Panc1 (cell line): ENCODE measurements at regions not wholly inside any gene's neighbourhood (a gene's known extent, or its start where the extent isn't known, plus 50 kb on each side); places are given as distances from the start of the nearest gene placed in this dataset.

ENCODE experiments used
- ATAC-seq: fragments of 200-7000 bp; cut with Tn5 transposase; 2 replicates; pipeline ENCODE4 v1.9.1; 2020; ENCODE audit warnings: mild to moderate bottlenecking, moderate library complexity
- BruUV-seq: library from RNA; stranded (reverse); fragments of 400-500 nt; replicated peaks from 2 replicates; lab custom pipeline; 2021; lab: Mats Ljungman, UMichigan
- CTCF ChIA-PET: fragments of 300-600 bp; sonication (Branson Sonifier 250); formaldehyde crosslinking; loops from one replicate; lab custom pipeline; 2022; ENCODE audit warnings: antibody characterized with exemption; lab: Charles Lee
- POLR2A ChIA-PET: fragments of 300-600 bp; sonication (Branson Sonifier 250); formaldehyde crosslinking; loops from one replicate; lab custom pipeline; 2022; ENCODE audit warnings: antibody characterized with exemption; lab: Charles Lee
- DNase-seq: peaks from one replicate; pipeline ENCODE4 v3.0.0-alpha.2; 2010; ENCODE audit warnings: low read depth, low spot score
- H3K27ac ChIP-seq: 2 replicates; pipeline ENCODE4 v1.5.1; 2011; ENCODE audit warnings: mild to moderate bottlenecking, low read length, inconsistent platforms
- H3K27me3 ChIP-seq: fragments of 200-500 bp; sonication (Bioruptor generic); 2 replicates; pipeline ENCODE4 v1.6.0; 2014; ENCODE audit warnings: low read length, inconsistent platforms; ENCODE audit not compliant: control insufficient read depth, insufficient read depth
- H3K36me3 ChIP-seq: fragments of 200-500 bp; sonication (Bioruptor generic); 2 replicates; pipeline ENCODE4 v1.5.1; 2014; ENCODE audit warnings: inconsistent platforms, mild to moderate bottlenecking, low read length, moderate library complexity; ENCODE audit not compliant: control insufficient read depth, insufficient read depth
- H3K4me1 ChIP-seq: 2 replicates; pipeline ENCODE4 v1.5.1; 2011; ENCODE audit warnings: inconsistent platforms, mild to moderate bottlenecking, low read length, moderate library complexity; ENCODE audit not compliant: control insufficient read depth, insufficient read depth
- H3K4me3 ChIP-seq, 2 experiments: 2 replicates each; pipeline ENCODE4 v1.5.1; 2011 to 2012; ENCODE audit warnings: low read depth in 2 of 2, low read length in 2 of 2, mild to moderate bottlenecking in 2 of 2, inconsistent platforms in 1 of 2, moderate library complexity in 1 of 2
- H3K9me3 ChIP-seq: fragments of 200-500 bp; sonication (Bioruptor generic); 2 replicates; pipeline ENCODE4 v1.5.1; 2014; ENCODE audit warnings: low read depth, mild to moderate bottlenecking, inconsistent platforms, low read length, moderate library complexity; ENCODE audit not compliant: control insufficient read depth, insufficient read depth
- POLR2AphosphoS5 ChIP-seq: IDR thresholded peaks from 2 replicates; pipeline ENCODE4 v1.6.1; 2012; ENCODE audit warnings: mild to moderate bottlenecking, low read depth, low read length, moderate library complexity
- SIN3A ChIP-seq: IDR thresholded peaks from 2 replicates; pipeline ENCODE4 v1.6.1; 2012; ENCODE audit warnings: low read depth, mild to moderate bottlenecking, low read length, moderate library complexity, borderline replicate concordance; ENCODE audit not compliant: insufficient read depth
- TCF7L2 ChIP-seq: IDR thresholded peaks from 2 replicates; pipeline ENCODE4 v1.6.1; 2011; ENCODE audit warnings: mild to moderate bottlenecking, low read depth, low read length, inconsistent platforms
- in situ Hi-C: cut with HindIII; loops from 2 replicates; pipeline ENCODE4 v1.10.0; 2016; ENCODE audit warnings: low sequenced_read_pairs, low pct_unique_long_range_greater_than_20kb
- intact Hi-C: fragments of 100-400 bp; cut with micrococcal nuclease; formaldehyde crosslinking; loops from one replicate; pipeline ENCODE4 v1.10.0; 2022; ENCODE audit not compliant: unreplicated experiment
- TF ChIP-seq, protein P1 (sequence below), 2 experiments: IDR thresholded peaks; 2 replicates each; pipeline ENCODE4 v1.6.1; 2011 to 2012; ENCODE audit warnings: low read depth in 2 of 2, control low read depth in 1 of 2, low read length in 1 of 2, mild to moderate bottlenecking in 1 of 2, moderate library complexity in 1 of 2; ENCODE audit not compliant: insufficient read depth in 1 of 2
- TF ChIP-seq, protein P2 (sequence below): fragments of 450-650 bp; IDR thresholded peaks from 2 replicates; pipeline ENCODE4 v1.5.1; 2017; ENCODE audit warnings: mild to moderate bottlenecking

- in situ Hi-C loops (no loop called here), intact Hi-C loops (loop anchor here (5.0 kb wide), 1 partner anchor 517 kb away; no protein-coding TSS in a partner anchor)
- ATAC-seq (no peak), DNase-seq (no peak)
- no peaks in the 10 kb centered on the region for H3K9me3 ChIP-seq
- H3K27ac ChIP-seq, result no peak overlapping the region
- no peak for TF ChIP-seq POLR2AphosphoS5
- TF ChIP-seq, protein P1, sequence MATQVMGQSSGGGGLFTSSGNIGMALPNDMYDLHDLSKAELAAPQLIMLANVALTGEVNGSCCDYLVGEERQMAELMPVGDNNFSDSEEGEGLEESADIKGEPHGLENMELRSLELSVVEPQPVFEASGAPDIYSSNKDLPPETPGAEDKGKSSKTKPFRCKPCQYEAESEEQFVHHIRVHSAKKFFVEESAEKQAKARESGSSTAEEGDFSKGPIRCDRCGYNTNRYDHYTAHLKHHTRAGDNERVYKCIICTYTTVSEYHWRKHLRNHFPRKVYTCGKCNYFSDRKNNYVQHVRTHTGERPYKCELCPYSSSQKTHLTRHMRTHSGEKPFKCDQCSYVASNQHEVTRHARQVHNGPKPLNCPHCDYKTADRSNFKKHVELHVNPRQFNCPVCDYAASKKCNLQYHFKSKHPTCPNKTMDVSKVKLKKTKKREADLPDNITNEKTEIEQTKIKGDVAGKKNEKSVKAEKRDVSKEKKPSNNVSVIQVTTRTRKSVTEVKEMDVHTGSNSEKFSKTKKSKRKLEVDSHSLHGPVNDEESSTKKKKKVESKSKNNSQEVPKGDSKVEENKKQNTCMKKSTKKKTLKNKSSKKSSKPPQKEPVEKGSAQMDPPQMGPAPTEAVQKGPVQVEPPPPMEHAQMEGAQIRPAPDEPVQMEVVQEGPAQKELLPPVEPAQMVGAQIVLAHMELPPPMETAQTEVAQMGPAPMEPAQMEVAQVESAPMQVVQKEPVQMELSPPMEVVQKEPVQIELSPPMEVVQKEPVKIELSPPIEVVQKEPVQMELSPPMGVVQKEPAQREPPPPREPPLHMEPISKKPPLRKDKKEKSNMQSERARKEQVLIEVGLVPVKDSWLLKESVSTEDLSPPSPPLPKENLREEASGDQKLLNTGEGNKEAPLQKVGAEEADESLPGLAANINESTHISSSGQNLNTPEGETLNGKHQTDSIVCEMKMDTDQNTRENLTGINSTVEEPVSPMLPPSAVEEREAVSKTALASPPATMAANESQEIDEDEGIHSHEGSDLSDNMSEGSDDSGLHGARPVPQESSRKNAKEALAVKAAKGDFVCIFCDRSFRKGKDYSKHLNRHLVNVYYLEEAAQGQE (IDR thresholded peaks at IDR 0.05; ENCODE audit: insufficient read depth in 1 of 2, low read depth in 2 of 2, low read length in 1 of 2), result no peak
- no peak for TF ChIP-seq TCF7L2
- TF ChIP-seq, protein P2, sequence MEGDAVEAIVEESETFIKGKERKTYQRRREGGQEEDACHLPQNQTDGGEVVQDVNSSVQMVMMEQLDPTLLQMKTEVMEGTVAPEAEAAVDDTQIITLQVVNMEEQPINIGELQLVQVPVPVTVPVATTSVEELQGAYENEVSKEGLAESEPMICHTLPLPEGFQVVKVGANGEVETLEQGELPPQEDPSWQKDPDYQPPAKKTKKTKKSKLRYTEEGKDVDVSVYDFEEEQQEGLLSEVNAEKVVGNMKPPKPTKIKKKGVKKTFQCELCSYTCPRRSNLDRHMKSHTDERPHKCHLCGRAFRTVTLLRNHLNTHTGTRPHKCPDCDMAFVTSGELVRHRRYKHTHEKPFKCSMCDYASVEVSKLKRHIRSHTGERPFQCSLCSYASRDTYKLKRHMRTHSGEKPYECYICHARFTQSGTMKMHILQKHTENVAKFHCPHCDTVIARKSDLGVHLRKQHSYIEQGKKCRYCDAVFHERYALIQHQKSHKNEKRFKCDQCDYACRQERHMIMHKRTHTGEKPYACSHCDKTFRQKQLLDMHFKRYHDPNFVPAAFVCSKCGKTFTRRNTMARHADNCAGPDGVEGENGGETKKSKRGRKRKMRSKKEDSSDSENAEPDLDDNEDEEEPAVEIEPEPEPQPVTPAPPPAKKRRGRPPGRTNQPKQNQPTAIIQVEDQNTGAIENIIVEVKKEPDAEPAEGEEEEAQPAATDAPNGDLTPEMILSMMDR, result no peak
- no peak for TF ChIP-seq SIN3A
- no peaks in the 10 kb centered on the region for H3K27me3 ChIP-seq
- no peak overlapping the region for H3K4me3 ChIP-seq
- H3K36me3 ChIP-seq, result no peaks in the 10 kb centered on the region
- BruUV-seq, result no TSS peak
- ChIA-PET POLR2A (no interaction called here), CTCF (no interaction called here)
- H3K4me1 ChIP-seq, result no peaks in the 10 kb centered on the region
These were observed 780.6 kb upstream of the SALL3 start for GRCh38 chr18:78199002-78199401.

DNA sequence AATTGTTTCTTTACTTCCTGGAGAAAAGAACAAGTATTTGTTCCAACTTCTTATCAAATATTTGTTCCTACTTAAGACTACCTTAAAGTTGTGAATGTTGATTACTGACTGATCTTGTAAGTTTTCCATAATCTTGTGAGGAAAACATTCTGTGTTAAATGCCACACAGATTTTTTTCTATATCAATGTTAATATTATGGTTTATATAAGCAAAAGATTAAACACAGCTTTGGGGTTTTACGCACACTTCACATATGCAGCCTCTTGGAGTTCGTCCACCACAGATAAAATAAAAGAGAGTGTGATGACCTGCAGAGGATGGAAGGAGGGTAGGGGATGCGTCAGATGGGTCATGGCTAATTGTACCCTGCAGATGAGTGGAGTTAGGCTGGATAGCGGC lies 780.0 kb upstream of the SALL3 start:
- no peaks in the 10 kb centered on the region for H3K9me3 ChIP-seq
- no peaks in the 10 kb centered on the region for H3K4me1 ChIP-seq
- no peak overlapping the region for H3K27ac ChIP-seq
- H3K27me3 ChIP-seq, result no peaks in the 10 kb centered on the region
- POLR2A ChIA-PET, result no interaction called here
- CTCF ChIA-PET, result no interaction called here
- in situ Hi-C loops, result no loop called here
- TF ChIP-seq, protein P2, result no peak
- TF ChIP-seq, protein P1 (IDR thresholded peaks at IDR 0.05; ENCODE audit: insufficient read depth in 1 of 2, low read depth in 2 of 2, low read length in 1 of 2), result no peak
- DNase-seq, result no peak
- intact Hi-C loops, result loop anchor here (5.0 kb wide), 1 partner anchor 517 kb away; no protein-coding TSS in a partner anchor
- no peaks in the 10 kb centered on the region for H3K36me3 ChIP-seq
- ATAC-seq, result no peak
- BruUV-seq, result no TSS peak
- no peak overlapping the region for H3K4me3 ChIP-seq
